Kidney epithelial cell (primary cell): ENCODE measurements at regions not wholly inside any gene's neighbourhood (a gene's known extent, or its start where the extent isn't known, plus 50 kb on each side); places are given as distances from the start of the nearest gene placed in this dataset.

Experiments
- DNase-seq: peaks from one replicate; pipeline ENCODE4 v3.0.0-alpha.2; 2010; ENCODE audit warnings: low read depth
- H3K27me3 ChIP-seq: 2 replicates; pipeline ENCODE4 v1.6.0; 2011; ENCODE audit warnings: low read length; ENCODE audit not compliant: control insufficient read depth, insufficient read depth
- H3K36me3 ChIP-seq: 2 replicates; pipeline ENCODE4 v1.5.1; 2011; ENCODE audit warnings: low read length; ENCODE audit not compliant: control insufficient read depth, insufficient read depth
- H3K4me3 ChIP-seq: 2 replicates; pipeline ENCODE4 v1.5.1; 2011; ENCODE audit warnings: low read depth, mild to moderate bottlenecking, control low read depth, low read length
- TF ChIP-seq, protein P1 (sequence below): IDR thresholded peaks from 2 replicates; pipeline ENCODE4 v1.5.1; 2011; ENCODE audit warnings: mild to moderate bottlenecking, moderate library complexity, low read length, control low read depth, inconsistent platforms; ENCODE audit not compliant: insufficient read depth, poor library complexity, severe bottlenecking

DNA sequence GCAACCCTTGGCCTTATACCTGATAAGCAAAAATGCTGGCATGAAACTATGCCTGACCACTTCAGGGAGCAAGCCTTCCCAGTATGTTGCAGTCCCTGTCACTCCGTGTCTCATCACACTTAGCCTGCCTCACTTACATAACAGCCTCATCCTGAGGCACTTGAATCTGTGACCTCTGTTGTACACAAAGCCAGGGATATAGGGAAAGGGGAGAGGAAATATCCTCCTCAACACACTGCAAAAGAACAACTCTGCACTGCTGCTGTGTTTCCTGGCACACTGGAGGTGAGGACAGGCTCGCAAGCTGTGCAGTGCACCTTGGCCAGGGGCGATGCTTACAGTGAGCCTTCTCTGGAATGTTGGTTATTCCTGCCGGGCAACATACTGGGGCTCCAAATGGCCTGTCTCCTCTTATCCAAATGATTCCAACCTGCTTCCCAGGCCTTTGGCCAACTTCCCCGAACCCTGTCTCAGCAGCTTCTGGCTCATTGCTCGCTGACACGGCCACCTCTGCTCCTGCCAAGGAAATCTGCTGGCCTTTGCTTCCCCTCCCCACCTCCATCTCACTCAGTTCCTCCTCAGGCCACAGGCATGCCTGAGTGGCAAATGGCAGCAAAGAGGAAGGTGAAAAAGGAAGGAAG, 109.2 kb downstream of the CD47 start:
- no peak overlapping the region for H3K4me3 ChIP-seq
- no peaks in the 10 kb centered on the region for H3K27me3 ChIP-seq
- TF ChIP-seq, protein P1, sequence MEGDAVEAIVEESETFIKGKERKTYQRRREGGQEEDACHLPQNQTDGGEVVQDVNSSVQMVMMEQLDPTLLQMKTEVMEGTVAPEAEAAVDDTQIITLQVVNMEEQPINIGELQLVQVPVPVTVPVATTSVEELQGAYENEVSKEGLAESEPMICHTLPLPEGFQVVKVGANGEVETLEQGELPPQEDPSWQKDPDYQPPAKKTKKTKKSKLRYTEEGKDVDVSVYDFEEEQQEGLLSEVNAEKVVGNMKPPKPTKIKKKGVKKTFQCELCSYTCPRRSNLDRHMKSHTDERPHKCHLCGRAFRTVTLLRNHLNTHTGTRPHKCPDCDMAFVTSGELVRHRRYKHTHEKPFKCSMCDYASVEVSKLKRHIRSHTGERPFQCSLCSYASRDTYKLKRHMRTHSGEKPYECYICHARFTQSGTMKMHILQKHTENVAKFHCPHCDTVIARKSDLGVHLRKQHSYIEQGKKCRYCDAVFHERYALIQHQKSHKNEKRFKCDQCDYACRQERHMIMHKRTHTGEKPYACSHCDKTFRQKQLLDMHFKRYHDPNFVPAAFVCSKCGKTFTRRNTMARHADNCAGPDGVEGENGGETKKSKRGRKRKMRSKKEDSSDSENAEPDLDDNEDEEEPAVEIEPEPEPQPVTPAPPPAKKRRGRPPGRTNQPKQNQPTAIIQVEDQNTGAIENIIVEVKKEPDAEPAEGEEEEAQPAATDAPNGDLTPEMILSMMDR = no peak
- H3K36me3 ChIP-seq = no peaks in the 10 kb centered on the region
- DNase-seq = no peak

DNA sequence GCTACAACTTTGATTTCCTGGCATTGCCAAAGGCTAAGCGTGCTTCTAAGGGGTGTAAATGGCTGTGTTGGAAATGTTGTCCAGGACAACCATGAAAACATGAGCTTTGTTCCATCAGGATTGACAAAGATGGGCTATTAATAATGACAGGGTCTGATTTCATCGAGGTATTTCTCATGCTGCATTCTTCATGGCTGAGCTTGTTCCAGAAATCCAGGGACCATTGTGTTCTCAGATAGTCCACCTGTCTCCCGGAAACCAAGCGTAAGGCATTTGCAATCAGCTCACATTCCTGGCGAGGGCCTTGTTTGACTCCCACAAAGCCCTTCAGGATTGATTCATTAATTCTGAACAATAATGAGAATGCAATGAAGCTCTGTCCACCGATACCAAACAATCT, 111.3 kb downstream of the CD47 start:
- TF ChIP-seq, protein P1 = no peak
- Histone ChIP-seq H3K36me3 (no peaks in the 10 kb centered on the region), H3K4me3 (no peak overlapping the region), H3K27me3 (no peaks in the 10 kb centered on the region)
- no peak for DNase-seq

DNA sequence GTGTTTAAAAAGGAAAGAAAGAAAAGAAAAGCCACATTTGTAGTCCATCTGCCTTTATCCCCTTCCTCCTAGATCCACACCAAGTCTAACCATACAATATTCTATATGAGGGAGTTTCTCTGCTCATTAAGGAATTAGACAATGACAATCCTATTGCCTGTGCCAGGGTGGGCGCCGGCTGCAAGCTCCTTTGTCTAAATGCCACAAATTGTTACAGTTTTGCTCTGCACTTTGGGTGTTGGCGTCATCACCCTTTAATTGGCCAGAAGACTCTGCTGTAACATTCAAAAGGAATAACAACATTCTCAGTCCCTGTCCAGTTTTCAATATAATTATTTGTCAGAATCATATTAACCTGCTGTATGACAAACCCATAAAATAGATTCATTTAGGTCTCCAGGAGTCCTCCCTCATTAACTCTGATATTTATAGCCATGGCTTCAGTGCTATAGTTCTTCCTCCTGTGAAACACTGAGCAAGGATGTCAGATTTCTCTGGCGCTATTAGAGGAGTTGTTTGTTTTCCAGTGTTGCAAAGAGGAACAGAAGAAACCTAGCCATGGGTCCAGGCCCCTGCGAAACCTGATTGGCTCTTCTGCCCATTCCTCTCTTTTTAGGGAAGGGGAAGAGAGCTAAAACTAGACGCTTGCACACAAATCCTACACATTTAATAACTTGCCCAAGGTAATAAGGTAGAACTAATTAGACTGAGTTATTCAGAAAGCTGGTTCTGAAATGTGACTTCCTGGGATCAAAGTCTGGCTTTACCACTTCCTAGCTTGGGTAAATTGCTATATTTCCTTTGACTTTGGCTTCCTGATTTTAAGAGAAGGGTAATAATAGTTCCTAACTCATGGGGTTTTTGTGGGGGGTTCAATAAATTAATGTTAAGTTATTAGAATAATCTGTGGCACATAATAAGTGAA, 112.4 kb downstream of the CD47 start:
- H3K4me3 ChIP-seq = no peak overlapping the region
- H3K36me3 ChIP-seq = no peaks in the 10 kb centered on the region
- H3K27me3 ChIP-seq = no peaks in the 10 kb centered on the region
- TF ChIP-seq, protein P1 = no peak
- no peak for DNase-seq

DNA sequence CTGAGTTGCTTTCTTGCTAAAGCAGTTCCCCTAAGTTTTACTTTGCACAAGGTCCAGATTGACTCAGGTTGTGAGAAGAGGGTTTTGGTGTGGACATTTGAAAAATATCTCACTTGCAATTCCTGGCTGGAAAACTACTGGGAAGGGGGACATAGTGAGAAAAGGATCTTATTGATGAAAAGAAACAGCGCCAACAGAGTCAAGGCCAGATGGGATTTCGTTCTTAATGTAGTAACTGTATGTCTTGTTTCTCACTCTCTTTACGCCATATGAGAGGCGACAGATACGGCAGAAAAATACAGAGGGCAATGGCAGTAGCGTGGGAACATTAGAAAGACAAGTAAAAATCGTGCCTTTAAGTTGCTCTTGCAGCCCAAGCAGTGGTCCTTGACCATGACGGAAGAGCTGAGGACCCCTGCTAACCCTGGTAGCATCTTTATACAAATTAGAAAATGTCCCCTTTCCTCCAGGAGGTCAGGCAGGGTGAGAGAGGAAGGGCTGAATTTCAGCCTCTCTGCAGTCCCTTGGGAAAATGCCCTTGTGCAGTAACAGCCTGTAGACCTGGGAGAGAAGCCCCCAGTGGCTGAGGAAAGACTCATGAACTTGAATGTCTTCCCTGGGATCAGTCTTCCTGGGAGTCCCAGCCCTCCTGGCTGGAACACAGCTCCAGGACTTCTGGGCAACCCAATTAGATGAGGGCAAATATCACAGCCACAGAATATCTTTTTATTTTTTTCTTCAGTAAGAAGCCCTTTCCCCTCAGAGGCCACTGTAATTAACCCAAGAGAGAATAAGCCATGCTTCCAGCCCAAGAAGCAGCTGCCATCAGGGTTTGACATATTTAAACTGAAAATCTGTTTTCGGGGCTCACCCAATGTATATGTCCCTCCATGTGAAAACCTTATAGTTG, 113.4 kb downstream of the CD47 start:
- H3K4me3 ChIP-seq = no peak overlapping the region
- DNase-seq = no peak
- TF ChIP-seq, protein P1 = no peak
- H3K36me3 ChIP-seq = no peaks in the 10 kb centered on the region
- no peaks in the 10 kb centered on the region for H3K27me3 ChIP-seq

DNA sequence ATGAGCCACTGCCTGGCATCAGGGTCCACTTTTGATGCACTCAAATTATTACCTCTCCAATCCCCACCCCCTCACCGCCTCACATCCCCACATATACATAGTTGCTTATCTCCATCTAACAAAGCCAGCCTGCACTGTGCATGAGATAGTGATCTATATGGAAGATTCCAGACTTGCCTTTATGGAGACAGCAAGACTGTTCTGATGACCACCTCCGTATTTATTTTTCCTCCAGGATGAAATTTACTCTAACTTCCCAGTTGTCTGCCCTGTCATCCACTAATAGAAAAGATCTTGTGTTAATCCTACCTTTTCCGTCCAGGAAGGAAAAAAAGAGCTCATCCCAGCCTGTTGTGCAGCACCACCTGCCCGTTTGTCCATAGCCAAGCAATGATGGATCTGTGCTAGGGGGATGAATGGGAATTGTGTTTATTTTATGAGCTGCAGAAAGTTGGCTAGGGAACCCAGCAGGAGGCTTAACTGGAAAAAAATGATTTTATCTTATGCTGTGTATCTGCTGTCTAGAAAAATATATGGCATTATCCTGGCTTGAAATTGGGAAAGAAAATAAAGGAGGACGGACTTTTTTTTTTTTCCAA, 114.5 kb downstream of the CD47 start:
- TF ChIP-seq, protein P1 = no peak
- Histone ChIP-seq H3K27me3 (no peaks in the 10 kb centered on the region), H3K4me3 (no peak overlapping the region), H3K36me3 (no peaks in the 10 kb centered on the region)
- DNase-seq = no peak
